ENCODE measurements at regions not wholly inside any gene's neighbourhood (a gene's known extent, or its start where the extent isn't known, plus 50 kb on each side); places are given as distances from the start of the nearest gene placed in this dataset.
"Not testable (repeated sequence)": the region's sequence is repeated elsewhere in the genome, so short reads cannot be mapped to it uniquely, and the experiment has no call there.

DNA sequence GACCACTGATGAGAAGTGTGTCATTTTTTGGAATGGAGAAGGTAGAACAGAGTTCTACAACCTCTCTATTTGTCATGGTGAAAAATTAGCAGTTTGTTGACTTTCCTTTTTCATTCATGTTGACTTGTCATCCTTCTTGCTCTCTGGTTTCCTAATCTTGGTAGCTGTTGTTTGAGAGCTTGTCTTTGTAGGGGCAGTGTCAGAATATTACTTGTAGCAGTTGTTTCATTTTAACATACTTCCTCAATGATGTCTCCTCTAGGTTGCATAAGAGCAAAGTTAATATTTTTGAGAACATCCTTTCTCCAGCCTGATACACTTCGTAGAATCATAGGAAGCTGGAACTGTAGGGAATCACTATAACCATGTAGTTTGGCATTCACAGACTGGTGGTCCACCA, 368.2 kb upstream of the FANCL start:
- DNase-seq = no peak

DNA sequence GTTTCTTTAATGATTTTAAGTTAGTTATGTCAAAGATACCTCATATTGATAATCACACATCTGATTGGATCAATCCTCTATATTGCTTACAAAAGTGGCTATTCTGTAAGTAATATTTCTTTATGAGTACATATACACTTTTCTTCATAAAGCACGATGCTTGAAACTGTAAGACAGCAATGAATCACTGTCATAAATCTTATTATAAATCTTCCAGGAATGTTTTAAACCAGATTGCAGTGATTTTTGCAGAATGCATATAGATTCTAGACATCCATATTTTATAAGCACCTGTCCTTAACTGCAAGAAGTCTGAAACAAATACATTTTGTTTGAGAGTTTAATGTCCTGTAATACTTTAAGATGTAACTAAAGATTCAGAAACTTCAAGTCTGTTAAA, 367.0 kb upstream of the FANCL start:
- DNase-seq = no peak

DNA sequence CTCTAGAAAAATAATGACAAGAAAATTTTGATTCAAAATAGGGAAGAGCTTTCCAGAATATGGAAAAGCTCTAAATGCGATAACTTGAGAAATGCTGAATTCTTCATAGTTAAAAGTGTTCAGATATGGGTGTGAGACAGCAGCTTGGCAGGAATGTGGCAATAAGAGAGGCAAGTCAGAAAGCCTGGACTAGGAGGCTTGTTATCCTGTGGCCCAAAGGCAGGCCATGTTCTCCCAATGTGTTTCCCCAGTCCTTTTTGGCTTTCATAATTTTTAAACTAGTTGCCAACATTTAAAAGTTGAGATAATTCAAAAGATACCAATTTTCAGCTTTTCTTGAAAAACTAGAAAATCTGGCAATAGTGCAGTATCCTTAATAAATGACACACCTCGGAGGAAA, 366.3 kb upstream of the FANCL start:
- no peak for DNase-seq

DNA sequence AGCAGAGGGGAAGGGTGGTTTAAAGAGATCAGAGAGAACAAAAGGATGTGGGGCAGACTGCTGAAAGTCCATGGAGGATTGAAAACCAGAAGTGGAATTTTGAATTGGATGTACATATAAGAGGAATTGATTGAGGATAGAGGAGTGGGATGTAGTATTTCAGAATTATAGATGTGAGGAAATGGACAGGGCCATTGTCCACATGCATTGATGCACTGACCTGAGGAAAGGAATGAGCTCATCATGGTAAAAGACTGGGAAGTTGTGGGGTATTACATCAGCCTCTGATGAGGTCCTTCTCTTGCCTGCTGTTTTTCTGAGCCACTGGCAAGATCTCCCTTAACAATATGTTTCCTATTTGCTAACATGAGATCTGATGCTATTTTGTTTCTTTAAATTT, 365.7 kb upstream of the FANCL start:
- DNase-seq = no peak

DNA sequence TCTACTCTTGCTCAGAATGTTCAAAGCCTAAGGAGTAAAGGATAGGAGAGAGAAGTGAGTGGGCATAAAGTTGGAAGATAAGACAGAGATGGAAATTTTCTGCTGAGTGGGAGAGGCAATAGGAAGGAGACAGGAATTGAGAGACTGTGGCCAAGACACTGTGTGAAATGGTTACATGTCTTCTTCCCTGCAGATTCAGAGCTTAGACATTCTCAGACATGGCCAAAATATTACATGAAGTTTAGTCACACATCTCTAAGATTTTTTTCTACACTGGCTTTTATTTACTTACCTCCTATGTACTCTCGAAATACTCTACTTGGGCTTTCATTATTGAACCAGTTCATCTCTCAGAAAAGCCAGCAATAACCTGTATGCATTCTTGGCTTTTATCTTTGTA, 363.0 kb upstream of the FANCL start:
- DNase-seq = no peak

DNA sequence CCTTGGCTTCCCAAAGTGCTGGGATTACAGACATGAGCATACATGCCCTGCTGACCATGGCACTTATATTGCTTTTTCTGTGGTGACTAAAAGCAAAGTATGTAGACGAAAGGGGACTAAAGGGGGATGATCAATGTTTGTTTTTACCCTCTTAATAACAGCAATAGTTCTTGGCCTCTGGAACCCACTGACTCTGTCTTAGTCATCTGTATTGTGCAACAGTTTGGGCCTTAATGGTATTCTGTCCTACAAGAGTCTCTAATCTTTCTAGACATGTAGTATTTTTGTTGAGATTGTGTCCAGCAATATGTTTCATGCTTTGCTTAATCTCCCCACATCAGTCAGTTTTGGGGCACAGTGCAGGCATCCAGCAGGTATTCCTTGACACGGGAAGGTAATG, 359.9 kb upstream of the FANCL start:
- no peak for DNase-seq

DNA sequence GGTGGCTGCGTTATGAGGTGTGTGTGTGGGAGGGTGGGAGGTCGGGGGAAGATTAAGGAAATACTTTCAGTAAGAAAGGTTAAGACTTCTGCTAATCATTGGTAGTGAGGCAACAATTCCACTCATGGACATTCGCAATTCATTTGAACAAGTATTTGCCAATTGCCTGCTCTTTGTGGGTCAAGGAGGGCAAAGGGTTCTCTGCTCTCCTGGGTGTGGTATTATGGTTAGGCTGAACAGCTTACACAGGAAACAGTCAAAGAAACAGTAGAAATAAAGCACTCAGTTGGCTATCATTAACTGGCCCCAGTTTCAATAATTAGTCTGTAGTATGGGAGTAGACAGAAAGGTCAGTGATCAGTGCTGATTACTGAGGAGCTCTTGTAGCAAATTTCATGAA, 357.0 kb upstream of the FANCL start:
- no peak for DNase-seq

DNA sequence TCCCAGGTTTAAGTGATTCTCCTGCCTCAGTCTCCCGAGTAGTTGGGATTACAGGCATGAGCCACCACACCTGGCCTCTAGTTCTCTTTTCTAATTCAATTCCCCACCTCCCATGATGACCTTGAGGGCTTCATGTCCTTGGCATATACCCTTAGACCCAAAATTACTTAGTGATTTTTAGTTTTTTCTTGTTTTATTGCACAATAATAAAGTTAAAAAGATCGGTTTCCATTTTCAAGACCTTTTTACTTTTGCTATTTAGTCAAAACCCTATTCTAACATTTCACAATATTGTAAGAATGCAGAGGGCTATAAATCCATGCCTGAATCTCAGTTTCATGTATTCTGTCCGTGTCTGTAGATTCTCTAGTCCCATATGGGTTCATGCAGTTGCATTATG, 354.6 kb upstream of the FANCL start:
- no peak for DNase-seq

DNA sequence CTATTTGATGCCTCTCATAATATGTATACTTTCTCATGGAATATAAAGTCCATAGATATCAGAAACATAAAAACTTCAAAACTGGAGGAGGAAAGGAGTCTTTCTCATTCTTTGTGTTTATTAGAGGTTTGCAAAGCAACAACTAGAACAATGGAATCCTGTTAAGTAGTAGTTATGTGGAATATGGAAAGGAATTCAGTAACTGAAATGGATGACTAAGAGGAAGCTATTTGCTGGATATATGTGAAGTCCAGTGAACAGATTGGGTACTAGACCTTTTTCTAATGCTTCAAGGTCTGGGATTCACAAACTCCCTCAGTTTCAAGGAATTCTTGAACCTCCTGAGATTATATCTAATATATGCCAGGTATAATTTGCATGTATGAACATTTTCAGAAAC, 353.6 kb upstream of the FANCL start:
- DNase-seq = no peak

DNA sequence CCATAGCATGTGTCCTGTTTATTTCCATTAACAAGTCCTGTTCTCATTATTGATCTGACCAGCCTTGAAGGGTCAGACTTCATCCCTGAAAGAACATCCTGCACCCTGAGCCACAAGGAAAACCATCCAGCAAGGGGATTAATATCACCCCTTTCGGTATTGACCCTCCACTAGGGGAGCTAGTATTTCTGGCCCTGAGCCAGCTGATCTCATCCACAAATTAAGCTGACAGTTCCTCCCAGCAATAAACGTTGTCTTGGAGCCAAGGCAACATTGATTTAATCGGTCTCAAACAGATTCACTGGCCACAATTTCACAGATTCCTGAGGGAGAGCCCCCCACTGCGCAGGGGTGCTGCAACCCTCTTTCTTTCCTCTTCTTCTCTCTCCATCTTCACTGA, 353.1 kb upstream of the FANCL start:
- DNase-seq = peak; percentile 5

DNA sequence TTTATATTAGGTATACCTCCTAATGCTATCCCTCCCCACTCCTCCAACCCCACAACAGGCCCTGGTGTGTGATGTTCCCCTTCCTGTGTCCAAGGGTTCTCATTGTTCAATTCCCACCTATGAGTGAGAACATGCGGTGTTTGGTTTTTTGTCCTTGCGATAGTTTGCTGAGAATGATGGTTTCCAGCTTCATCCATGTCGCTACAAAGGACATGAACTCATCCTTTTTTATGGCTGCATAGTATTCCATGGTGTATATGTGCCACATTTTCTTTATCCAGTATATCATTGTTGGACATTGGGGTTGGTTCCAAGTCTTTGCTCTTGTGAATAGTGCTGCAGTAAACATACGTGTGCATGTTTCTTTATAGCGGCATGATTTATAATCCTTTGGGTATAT, 345.1 kb upstream of the FANCL start:
- not testable (repeated sequence) for DNase-seq

DNA sequence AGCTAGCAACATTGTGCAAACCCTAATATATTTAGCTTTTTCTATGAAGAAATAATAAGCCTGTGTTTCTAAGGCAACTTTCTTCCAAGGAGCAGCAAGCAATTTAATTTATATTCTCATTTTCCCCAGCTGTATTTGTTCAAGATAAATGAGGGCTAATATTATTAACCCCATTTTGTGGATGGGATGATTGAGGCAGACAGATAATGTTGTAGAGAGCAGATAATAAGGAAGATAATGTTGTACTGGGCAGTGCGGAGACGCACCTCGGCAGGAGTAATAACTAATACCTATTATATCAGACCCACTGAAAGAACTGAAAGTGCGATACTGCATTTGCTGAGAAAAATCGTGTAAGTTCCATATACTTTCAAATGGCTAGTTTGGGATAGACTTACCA, 344.1 kb upstream of the FANCL start:
- DNase-seq = no peak

DNA sequence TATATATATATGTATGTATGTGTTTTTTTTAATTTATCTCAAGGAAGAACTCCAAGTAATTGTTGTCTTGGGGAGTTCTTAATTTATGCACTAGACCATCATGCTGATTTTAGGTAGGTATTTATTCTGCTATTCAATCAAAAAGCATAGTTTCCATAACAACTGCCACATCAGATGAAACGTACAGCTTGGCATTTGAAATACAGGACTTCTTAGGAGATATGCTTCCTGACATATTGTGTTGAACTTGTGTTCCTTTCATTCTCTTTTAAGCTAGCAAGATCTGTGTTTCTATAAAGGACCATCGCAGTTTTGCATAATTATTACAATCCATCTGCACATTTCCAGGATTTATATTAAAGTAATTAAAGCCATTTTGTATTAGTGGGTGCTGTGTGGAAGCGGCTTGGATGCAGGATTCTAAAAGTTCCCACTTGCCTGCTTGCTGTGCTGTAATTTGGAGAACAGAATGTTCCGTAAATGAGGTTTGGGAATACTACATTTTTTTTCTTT, 343.5 kb upstream of the FANCL start:
- DNase-seq = no peak

DNA sequence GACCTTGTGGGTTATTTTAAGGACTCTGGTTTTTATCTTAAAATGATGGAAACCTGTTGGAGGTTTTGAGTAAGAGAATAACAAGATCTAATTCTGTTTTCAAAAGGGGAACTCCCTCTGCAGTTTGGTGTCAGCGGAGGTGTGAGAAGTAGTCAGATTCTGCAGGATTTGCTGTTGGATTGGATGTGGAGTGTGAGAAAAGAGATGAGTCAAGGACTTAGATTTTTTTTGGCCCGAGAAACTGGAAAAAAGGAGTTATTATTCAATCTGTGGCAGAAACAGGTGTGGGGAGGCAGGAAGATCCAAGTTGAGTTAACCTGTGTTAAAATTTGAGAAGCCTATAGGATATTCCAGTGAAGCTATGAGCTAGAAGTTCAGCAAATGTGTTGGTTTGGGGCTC, 337.2 kb upstream of the FANCL start:
- DNase-seq = no peak

DNA sequence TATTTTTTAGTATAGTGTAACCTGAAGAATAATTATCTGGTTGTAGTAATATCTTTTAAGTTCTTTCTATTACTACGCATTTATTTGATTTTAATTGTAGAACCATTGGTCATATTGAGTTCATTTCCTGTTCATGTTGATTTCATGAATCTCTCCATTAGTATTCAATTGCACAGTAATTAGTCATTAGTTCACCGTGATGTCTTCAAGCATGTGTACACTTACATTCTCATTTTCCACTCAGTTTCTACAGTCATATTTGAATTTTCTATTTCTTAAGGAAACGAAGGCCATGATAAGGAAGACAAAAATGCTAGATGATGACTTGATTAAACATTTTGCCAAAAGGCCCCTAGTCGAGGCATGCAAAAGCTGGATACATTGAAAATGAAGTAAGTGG, 333.7 kb upstream of the FANCL start:
- no peak for DNase-seq

DNA sequence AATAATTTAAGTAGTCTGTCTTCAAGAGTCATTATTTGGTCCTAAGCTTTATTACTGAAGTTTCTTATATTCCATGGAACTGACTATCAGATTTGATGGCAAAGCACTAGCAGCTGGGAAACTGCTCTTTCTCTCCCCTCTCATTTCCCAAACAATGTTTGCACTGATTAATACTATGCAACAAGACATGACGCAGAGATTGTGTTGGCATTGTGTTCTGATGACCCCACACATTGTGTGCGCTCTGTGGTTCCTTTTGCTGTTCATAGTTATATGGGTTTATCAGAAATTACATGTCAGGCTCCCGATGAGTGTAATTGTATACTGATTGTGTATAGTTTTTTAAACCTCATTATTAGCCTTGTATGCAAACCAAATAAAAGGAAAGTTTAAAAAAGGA, 331.6 kb upstream of the FANCL start:
- DNase-seq = no peak

DNA sequence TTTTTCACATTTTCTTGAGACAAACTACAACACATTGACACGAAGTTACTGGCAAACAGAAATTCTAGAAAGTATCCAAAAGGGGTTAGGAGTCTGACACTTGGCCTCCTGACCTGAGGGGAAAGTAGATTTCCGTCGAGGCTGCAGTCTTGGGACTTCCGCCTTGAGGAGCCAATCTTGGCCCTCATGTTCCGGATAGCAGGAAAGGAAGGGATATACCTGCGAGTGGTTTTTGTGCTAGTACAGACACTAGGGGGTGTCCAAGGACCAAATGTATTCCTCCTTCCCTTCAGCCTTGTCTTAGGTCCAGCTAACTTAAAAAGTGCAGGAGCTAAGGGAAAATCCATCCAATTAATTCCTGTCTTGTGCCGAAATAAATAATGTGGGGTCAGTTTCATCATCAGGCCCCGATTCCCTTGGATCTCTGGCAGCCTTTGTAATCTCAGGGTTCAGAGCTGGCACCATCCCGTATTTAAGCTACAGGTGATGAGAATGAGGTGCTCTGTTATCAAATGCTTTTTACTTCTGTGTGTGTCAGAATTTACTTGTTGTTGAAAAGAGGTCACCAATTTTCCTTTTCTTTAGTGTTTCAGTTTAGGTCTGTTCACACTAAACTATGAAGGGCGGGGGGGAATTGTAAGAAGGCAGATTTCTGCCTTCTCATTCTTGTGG, 330.2 kb upstream of the FANCL start:
- peak; percentile 74 for DNase-seq

DNA sequence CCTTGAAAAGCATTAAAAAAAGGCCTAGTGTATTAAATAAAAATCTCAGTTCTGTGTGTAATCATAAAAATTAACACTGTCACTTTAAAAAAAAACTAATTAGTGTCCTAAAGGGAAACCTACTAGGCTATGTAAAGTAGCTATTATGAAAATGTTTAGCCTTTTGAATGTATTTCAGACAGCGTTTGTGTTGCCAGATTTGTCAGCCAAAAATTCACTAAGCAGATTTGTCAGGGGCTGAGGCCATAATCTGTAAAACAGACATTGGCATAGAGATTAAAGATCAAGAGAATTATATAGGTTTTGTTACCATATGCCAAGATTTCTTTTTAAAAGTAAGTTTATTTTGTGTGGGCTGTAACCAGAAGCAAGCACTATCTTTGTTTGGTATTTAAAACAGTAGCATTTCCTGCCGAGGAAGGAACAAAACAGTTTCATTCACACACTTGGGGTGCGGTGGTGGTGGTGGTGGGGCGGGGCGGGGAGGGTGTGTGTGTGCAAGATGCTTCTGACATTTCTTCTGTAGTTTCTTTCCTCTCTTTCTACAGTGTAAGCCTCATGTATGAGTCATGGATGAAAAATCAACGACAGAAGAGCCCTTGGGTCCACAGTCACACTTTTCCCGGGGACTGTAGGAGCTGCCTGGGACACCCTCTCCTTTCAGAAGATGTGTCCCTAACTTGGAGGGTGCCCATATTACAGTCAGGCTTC, 328.5 kb upstream of the FANCL start:
- no peak for DNase-seq

DNA sequence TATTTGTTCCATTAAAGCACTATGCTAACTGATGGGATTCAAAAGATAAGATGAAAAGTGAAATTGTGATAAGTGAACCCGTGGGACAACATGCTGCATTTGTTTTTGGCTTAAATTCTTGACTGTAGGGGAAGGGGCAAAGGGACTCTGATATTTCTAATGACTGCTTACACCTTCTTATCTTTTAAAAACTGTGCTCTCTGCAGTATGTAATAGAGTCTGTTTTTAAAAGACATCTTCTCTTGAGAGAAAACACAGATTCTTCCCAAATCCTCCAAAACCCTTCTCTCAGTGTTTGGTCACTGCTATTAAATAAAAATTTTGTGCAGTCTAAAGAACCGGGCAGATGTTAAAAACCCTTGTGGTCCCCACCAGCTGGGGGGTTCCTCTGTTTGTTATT, 327.8 kb upstream of the FANCL start:
- DNase-seq = no peak

DNA sequence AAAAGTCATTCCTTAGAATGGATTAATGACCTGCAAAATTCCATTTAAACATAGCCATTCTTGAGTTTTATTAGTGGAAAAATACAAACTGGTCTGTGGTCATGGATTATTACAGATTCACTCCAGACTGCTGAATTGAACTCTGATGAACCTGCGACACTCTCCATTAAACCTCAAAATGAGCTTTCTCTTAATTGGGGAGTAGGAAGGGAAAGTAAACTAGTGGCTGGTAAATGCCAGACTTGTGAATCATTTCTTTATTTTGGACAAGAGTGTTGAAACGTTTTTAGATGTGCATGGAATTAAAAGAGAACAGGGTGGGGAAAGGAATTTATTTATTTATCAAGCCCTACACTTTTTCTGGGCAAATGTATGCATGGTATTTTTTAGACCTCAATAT, 321.2 kb upstream of the FANCL start:
- DNase-seq = no peak

DNA sequence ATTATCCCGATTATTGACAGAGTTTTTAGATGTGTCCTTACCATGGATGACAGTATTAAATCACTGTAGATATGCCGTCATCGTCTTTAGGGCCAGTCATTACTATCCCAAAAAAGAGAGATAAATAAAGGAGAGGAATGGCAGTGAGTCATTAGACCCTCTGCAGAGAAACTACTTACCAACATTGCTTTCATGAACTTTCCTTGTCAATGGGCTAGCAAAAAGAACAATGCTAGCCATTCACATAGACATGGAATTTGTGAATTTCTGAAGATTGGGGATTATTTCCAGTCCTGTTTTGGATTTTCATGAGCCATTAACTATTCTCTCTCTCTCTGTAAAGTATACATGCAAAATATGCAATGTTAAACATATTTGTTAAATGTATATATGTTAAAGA, 319.4 kb upstream of the FANCL start:
- DNase-seq = no peak

DNA sequence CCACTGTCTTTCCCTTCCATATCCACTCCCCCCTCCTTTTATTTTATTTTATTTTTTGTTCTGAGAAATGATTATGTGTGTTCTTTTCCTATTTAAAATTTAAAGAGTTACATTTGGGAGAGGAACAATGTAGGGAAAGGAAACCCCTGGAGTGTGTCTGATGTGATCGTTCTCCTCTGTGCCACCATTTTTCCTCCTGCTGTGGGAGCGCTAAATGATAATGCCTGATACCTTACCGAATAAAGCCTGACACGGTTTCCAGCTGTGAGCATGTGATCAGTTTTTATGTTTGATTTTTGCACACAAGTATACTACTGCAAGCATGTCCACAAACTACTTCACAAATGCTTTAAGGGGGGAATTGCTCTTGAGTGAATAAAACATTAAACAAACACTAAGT, 317.8 kb upstream of the FANCL start:
- peak; percentile 34 for DNase-seq

DNA sequence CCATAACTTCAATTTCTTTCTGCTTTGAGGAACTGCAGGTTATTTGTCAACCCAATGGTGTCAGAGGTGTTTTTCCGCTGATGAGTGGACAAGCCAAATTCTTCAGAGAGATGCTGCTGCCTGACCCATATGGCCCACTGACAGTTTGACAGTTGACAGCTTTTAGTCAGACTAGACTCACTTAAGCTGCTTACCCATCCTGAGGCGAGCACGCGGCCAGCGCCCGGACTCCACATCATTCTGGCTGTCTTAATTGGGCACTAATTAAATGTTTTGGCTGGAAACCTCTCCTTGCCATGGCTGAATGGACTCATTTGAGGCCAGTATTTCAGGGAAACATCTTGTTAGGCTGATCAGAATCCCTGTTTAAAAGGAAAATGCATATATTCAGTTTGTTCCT, 316.1 kb upstream of the FANCL start:
- DNase-seq = no peak

DNA sequence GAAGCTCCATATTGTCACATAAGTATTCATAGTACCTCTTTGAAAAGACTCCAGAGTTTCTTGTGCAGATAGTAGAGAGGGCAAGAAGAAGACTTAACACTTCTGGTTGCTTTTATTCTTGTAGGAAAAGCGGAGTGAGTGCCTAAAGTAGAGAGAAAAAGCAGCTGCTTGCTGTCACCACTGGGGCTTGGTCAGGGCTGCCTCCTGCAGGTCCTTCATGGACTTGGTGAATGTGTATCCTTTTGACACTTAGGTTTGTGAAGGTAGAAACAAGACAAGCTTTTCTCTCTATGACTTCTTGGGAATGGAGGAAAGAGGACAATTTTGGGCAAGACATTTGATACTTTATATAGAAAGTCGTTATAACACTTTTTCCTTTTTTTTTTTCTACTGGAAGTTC, 312.8 kb upstream of the FANCL start:
- DNase-seq = no peak

DNA sequence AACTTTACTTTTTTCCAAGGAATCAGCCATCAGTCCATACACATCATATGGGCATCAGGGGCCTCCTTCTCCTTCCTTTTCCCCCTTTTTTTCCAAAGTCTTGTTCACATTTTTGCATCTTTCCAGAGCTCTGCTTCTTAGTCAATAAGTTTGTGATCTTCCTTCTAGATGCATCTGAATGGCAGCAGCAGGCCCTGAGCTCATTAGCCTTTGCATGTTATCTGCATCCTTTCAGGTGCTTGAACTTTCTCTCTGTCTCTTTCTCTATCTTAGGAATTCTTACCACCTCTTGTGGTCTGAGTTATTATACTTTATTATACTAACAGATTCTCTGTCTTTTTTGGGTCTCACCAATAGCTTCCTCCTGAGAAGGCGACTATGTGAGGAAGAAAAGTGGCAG, 312.4 kb upstream of the FANCL start:
- DNase-seq = no peak

Data from NCI-H510A treated with DMSO at 0.1 percent for 48 hours (cell line).